Glomerular visceral epithelial cell (primary cell): ENCODE measurements at regions not wholly inside any gene's neighbourhood (a gene's known extent, or its start where the extent isn't known, plus 50 kb on each side); places are given as distances from the start of the nearest gene placed in this dataset.

Experiments
- DNase-seq: peaks from one replicate; pipeline ENCODE4 v3.0.0-alpha.2; 2016; ENCODE audit errors: extremely low spot score

- DNase-seq: no peak
Measured at GRCh38 chr1:59055908-59056719, 240.8 kb upstream of the FGGY start.

GRCh38 chr1:59057211-59057694 lies 239.6 kb upstream of the FGGY start:
- DNase-seq: no peak

GRCh38 chr1:59057796-59058195 lies 239.1 kb upstream of the FGGY start:
- DNase-seq: no peak

GRCh38 chr1:59058665-59059439 lies 238.0 kb upstream of the FGGY start:
- DNase-seq: no peak

GRCh38 chr1:59061876-59062275 lies 235.0 kb upstream of the FGGY start:
- no peak for DNase-seq

GRCh38 chr1:59062743-59063142 lies 234.2 kb upstream of the FGGY start:
- no peak for DNase-seq

GRCh38 chr1:59063501-59063900 lies 233.4 kb upstream of the FGGY start:
- DNase-seq: no peak

- no peak for DNase-seq
Measured at GRCh38 chr1:59064592-59064991, 232.3 kb upstream of the FGGY start.

- no peak for DNase-seq
Measured at GRCh38 chr1:59066236-59066635, 230.7 kb upstream of the FGGY start.

- no peak for DNase-seq
Measured at GRCh38 chr1:59070610-59071009, 226.3 kb upstream of the FGGY start.

GRCh38 chr1:59071289-59071688 lies 225.6 kb upstream of the FGGY start:
- DNase-seq: no peak

- DNase-seq: no peak
Measured at GRCh38 chr1:59071876-59072582, 224.9 kb upstream of the FGGY start.

- DNase-seq: no peak
Measured at GRCh38 chr1:59072583-59072947, 224.3 kb upstream of the FGGY start.

GRCh38 chr1:59074598-59074997 lies 222.3 kb upstream of the FGGY start:
- no peak for DNase-seq

GRCh38 chr1:59075021-59075420 lies 221.9 kb upstream of the FGGY start:
- no peak for DNase-seq

- peak; percentile 6 for DNase-seq
Measured at GRCh38 chr1:59076612-59077011, 220.3 kb upstream of the FGGY start.

GRCh38 chr1:59077466-59078069 lies 219.3 kb upstream of the FGGY start:
- DNase-seq: no peak

- no peak for DNase-seq
Measured at GRCh38 chr1:59078070-59078800, 218.7 kb upstream of the FGGY start.

- no peak for DNase-seq
Measured at GRCh38 chr1:59078866-59079265, 218.0 kb upstream of the FGGY start.

GRCh38 chr1:59079434-59080140 lies 217.3 kb upstream of the FGGY start:
- DNase-seq: no peak

GRCh38 chr1:59081181-59081580 lies 215.7 kb upstream of the FGGY start:
- no peak for DNase-seq
